IMR-90 (cell line): ENCODE measurements at regions not wholly inside any gene's neighbourhood (a gene's known extent, or its start where the extent isn't known, plus 50 kb on each side); places are given as distances from the start of the nearest gene placed in this dataset.

Source experiments
- CEBPB ChIP-seq: IDR thresholded peaks from 2 replicates; pipeline ENCODE4 v1.6.1; 2012; ENCODE audit warnings: low read depth, low read length, improper control_type of control experiment
- CHD1 ChIP-seq: IDR thresholded peaks from 2 replicates; pipeline ENCODE4 v1.6.1; 2012; ENCODE audit warnings: low read depth, low read length, improper control_type of control experiment
- CTCF ChIP-seq: conservative IDR thresholded peaks from 2 replicates; pipeline ENCODE4 v1.5.1; 2012; ENCODE audit warnings: mild to moderate bottlenecking, low read depth, low read length, improper control_type of control experiment
- FOS ChIP-seq: fragments of 150-350 bp; IDR thresholded peaks from 2 replicates; pipeline ENCODE4 v1.6.1; 2016; ENCODE audit warnings: low read depth, low read length
- MAFK ChIP-seq: IDR thresholded peaks from 2 replicates; pipeline ENCODE4 v1.6.1; 2012; ENCODE audit warnings: low read depth, low read length, improper control_type of control experiment
- MXI1 ChIP-seq: IDR thresholded peaks from 2 replicates; pipeline ENCODE4 v1.6.1; 2012; ENCODE audit warnings: low read depth, mild to moderate bottlenecking, low read length, moderate library complexity, borderline replicate concordance
- POLR2A ChIP-seq: IDR thresholded peaks from 2 replicates; pipeline ENCODE4 v1.6.1; 2012; ENCODE audit warnings: mild to moderate bottlenecking, low read depth, low read length
- RAD21 ChIP-seq: IDR thresholded peaks from 2 replicates; pipeline ENCODE4 v1.6.1; 2012; ENCODE audit warnings: low read length, improper control_type of control experiment
- RFX5 ChIP-seq: IDR thresholded peaks from 2 replicates; pipeline ENCODE4 v1.8.0; 2012; ENCODE audit warnings: low read depth, mild to moderate bottlenecking, low read length, moderate library complexity
- SMC3 ChIP-seq: fragments of 150-350 bp; IDR thresholded peaks from 2 replicates; pipeline ENCODE4 v1.6.1; 2016; ENCODE audit warnings: low read depth, mild to moderate bottlenecking, antibody characterized with exemption, low read length, moderate library complexity
- USF2 ChIP-seq: fragments of 150-350 bp; IDR thresholded peaks from 2 replicates; pipeline ENCODE4 v1.6.1; 2017; ENCODE audit warnings: mild to moderate bottlenecking, antibody characterized with exemption, low read length, low read depth

GRCh38 chr3:152190636-152191183 lies 78.0 kb upstream of the MBNL1 start:
- TF ChIP-seq CTCF (no peak), POLR2A (no peak), RAD21 (no peak), CEBPB (no peak), USF2 (no peak), RFX5 (no peak), SMC3 (no peak), MXI1 (no peak), CHD1 (no peak), FOS (no peak), MAFK (no peak)
